ENCODE measurements at regions not wholly inside any gene's neighbourhood (a gene's known extent, or its start where the extent isn't known, plus 50 kb on each side); places are given as distances from the start of the nearest gene placed in this dataset.
"Not testable (repeated sequence)": the region's sequence is repeated elsewhere in the genome, so short reads cannot be mapped to it uniquely, and the experiment has no call there.

- intact Hi-C loops (cut with DNase I; ENCODE audit: low total_unique reads) (no loop called here), in situ Hi-C loops (cut with MboI; ENCODE audit: low sequenced_read_pairs in 4 of 4) (no loop called here)
- no peak for DNase-seq
Measured at GRCh38 chr5:1987471-1987870, 104.7 kb upstream of the IRX4 start.

GRCh38 chr5:1985781-1986180 is 103.1 kb upstream of the IRX4 start:
- no peak for ATAC-seq
- no peak for TF ChIP-seq POLR2A (IDR thresholded peaks at IDR 0.05)
- TF ChIP-seq, protein P1, sequence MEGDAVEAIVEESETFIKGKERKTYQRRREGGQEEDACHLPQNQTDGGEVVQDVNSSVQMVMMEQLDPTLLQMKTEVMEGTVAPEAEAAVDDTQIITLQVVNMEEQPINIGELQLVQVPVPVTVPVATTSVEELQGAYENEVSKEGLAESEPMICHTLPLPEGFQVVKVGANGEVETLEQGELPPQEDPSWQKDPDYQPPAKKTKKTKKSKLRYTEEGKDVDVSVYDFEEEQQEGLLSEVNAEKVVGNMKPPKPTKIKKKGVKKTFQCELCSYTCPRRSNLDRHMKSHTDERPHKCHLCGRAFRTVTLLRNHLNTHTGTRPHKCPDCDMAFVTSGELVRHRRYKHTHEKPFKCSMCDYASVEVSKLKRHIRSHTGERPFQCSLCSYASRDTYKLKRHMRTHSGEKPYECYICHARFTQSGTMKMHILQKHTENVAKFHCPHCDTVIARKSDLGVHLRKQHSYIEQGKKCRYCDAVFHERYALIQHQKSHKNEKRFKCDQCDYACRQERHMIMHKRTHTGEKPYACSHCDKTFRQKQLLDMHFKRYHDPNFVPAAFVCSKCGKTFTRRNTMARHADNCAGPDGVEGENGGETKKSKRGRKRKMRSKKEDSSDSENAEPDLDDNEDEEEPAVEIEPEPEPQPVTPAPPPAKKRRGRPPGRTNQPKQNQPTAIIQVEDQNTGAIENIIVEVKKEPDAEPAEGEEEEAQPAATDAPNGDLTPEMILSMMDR (IDR thresholded peaks at IDR 0.05 in 4 of 5, conservative IDR thresholded peaks at IDR 0.05 in 1 of 5): no peak
- in situ Hi-C loops (cut with MboI; ENCODE audit: low sequenced_read_pairs in 4 of 4): no loop called here
- H3K9me3 ChIP-seq: no peaks in the 10 kb centered on the region
- no peak overlapping the region for H3K4me3 ChIP-seq
- no peak for DNase-seq
- no peaks in the 10 kb centered on the region for H3K27me3 ChIP-seq
- no peaks in the 10 kb centered on the region for H3K36me3 ChIP-seq
- H3K27ac ChIP-seq: no peak overlapping the region
- no peaks in the 10 kb centered on the region for H3K4me1 ChIP-seq
- intact Hi-C loops (cut with DNase I; ENCODE audit: low total_unique reads): no loop called here

More at GRCh38 chr5:1987471-1987870, 104.7 kb upstream of the IRX4 start:
- ATAC-seq: no peak
- H3K4me3 ChIP-seq: no peak overlapping the region
- no peaks in the 10 kb centered on the region for H3K4me1 ChIP-seq
- peaks cover 0 to under 1% (median 0%) of the 10 kb centered on the region in 3 donors for H3K9me3 ChIP-seq
- TF ChIP-seq, protein P1 (IDR thresholded peaks at IDR 0.05 in 4 of 5, conservative IDR thresholded peaks at IDR 0.05 in 1 of 5): no peak
- no peak for TF ChIP-seq POLR2A (IDR thresholded peaks at IDR 0.05)
- no peak overlapping the region for H3K27ac ChIP-seq
- H3K36me3 ChIP-seq: no peaks in the 10 kb centered on the region
- H3K27me3 ChIP-seq: no peaks in the 10 kb centered on the region

DNA sequence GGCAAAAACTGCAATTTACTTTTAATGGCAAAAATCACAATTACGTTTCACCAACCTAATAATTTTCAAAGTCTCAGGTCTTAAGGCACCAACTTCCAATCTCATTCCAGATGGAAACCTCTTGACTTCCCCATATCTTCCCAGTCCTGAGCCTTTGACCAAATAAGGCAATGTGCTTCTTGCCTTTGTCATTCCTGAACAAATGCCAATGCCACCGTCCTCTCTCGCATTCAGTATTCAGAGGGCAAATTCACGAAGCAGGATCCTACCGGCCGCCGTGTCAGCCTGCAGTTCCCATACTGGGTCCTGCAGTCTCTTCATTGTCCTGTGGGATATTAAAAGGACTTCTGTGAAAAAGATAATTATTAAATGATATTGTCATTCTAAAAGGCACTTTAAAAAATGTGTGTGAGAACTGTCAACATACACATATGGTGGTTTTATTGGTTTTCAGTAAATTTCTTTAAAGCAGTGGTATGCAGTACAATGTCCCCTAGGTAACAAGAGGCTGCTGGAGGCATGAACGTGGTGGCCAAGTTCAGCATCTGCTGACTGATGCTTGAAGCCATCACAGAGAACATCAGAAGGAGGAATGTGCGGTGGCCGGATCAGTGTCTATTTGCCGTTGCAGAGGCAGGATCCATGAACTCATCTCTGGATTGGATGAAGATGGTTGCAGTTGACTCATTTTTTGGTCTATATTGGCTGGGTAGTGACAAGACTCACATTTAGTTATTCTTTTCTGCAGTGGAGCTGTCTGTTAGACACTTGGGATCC is 101.4 kb upstream of the IRX4 start:
- no peak for DNase-seq
- Histone ChIP-seq H3K36me3 (no peaks in the 10 kb centered on the region), H3K27ac (no peak overlapping the region), H3K4me3 (no peak overlapping the region), H3K27me3 (no peaks in the 10 kb centered on the region), H3K4me1 (no peaks in the 10 kb centered on the region), H3K9me3 (no peaks in the 10 kb centered on the region)
- no peak for TF ChIP-seq POLR2A (IDR thresholded peaks at IDR 0.05)
- TF ChIP-seq, protein P1 (IDR thresholded peaks at IDR 0.05 in 4 of 5, conservative IDR thresholded peaks at IDR 0.05 in 1 of 5): no peak
- in situ Hi-C loops (cut with MboI; ENCODE audit: low sequenced_read_pairs in 4 of 4): no loop called here
- intact Hi-C loops (cut with DNase I; ENCODE audit: low total_unique reads): no loop called here
- no peak for ATAC-seq

DNA sequence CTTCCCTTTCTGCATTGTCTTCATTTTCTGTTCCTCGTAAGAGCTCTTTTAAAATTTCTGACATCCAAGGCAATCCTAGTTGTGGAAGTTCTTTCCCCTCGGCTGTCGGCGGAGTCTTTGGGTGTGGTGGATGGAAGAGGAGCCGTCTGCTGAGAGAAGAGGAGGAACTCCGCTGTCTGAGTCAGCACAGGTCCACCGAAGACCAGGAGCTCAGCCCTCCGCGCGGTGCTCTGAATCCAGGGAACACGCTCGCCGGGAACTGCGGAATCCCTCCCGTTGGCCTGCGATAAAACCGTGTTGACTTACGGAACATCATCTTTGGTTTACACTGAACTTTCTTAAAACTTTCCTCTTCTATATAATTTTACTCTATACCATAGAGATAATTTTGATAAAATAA is 100.7 kb upstream of the IRX4 start:
- in situ Hi-C loops (cut with MboI; ENCODE audit: low sequenced_read_pairs in 4 of 4): no loop called here
- no peak for DNase-seq
- H3K27me3 ChIP-seq: no peaks in the 10 kb centered on the region
- no peaks in the 10 kb centered on the region for H3K4me1 ChIP-seq
- H3K9me3 ChIP-seq: no peaks in the 10 kb centered on the region
- H3K4me3 ChIP-seq: no peak overlapping the region
- ATAC-seq: no peak
- intact Hi-C loops (cut with DNase I; ENCODE audit: low total_unique reads): no loop called here
- H3K36me3 ChIP-seq: no peaks in the 10 kb centered on the region
- no peak for TF ChIP-seq POLR2A (IDR thresholded peaks at IDR 0.05)
- TF ChIP-seq, protein P1 (IDR thresholded peaks at IDR 0.05 in 4 of 5, conservative IDR thresholded peaks at IDR 0.05 in 1 of 5): no peak
- H3K27ac ChIP-seq: no peak overlapping the region

- H3K4me1 ChIP-seq; DNase-seq; ATAC-seq; H3K27me3 ChIP-seq; intact Hi-C loops (cut with DNase I; ENCODE audit: low total_unique reads); in situ Hi-C loops (cut with MboI; ENCODE audit: low sequenced_read_pairs in 4 of 4); H3K36me3 ChIP-seq; H3K9me3 ChIP-seq; H3K27ac ChIP-seq; H3K4me3 ChIP-seq: not testable (repeated sequence)
Measured at GRCh38 chr5:1982561-1982960, 99.8 kb upstream of the IRX4 start.
